ENCODE measurements at regions not wholly inside any gene's neighbourhood (a gene's known extent, or its start where the extent isn't known, plus 50 kb on each side); places are given as distances from the start of the nearest gene placed in this dataset.

DNA sequence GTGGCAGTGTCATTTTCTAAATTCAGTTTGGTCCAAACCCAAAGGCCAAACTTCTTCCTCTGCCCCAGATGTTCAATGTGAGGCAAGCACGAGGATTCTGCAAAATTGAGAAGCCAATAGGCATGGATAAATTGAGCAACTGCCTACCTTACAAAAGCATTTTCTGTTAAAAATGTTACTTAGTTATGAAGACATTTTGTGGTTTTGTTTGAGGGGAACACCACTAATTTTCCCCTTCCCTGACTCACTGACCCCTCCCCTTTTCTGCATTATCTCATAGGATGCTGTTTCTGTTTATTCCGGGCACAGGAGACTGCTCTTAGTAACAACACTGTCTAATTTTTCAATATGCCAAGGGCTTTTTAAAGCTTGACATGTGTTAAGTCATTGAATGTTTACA, 462.8 kb downstream of the INSC start:
- ChIA-PET POLR2A (no interaction called here), CTCF (no interaction called here)
- in situ Hi-C loops (cut with HindIII; ENCODE audit: low pct_unique_long_range_greater_than_20kb, low sequenced_read_pairs), result no loop called here

DNA sequence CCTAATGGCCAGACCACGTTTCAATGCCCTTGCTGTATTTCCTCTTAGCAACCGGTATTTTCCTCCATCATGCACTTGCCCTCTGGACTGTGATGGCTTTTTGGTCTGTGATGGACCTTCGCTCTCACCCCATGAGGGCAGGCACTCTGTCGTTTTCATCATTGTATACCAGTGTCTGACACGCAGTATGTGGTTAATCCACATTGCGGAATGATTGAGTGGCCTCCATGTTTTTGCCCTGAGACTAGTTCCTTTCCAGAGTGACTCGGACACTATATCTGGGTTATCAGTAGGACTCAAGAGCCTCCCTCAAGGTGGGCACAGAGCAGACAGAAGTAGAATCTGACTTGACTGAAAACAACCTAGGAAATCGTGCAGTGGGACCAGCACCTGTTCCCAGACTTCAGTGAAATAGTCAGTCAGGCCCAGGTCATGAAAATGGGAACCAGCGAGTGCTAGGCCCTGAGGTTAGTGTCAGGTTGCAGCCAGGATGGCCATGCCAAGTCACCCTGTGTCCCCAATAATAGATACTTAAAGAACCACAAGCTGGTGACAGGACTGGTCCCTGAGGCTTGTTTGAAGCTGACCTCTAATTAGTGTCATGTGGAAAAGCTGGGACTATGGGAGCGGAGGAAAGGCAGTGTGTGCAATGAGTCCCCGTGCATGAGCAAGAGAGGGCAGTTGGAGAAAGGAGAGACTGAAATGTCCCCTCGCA, 464.7 kb downstream of the INSC start:
- Histone ChIP-seq H3K9me3 (ENCODE audit: control insufficient read depth, insufficient read depth, low read depth, low read length) (no peaks in the 10 kb centered on the region), H3K27me3 (ENCODE audit: control insufficient read depth, insufficient read depth, low read length) (no peaks in the 10 kb centered on the region; the same call in 1 of the 2 replicates), H3K36me3 (ENCODE audit: control insufficient read depth, insufficient read depth, low read length) (no peaks in the 10 kb centered on the region), H3K4me1 (ENCODE audit: control insufficient read depth, insufficient read depth, low read length) (no peaks in the 10 kb centered on the region), H3K4me3 (ENCODE audit: low read depth in 2 of 2, low read length in 2 of 2) (no peak overlapping the region), H3K27ac (ENCODE audit: low read length) (no peak overlapping the region)
- DNase-seq (ENCODE audit: low read depth, low spot score) (no peak), ATAC-seq (no peak)
- CTCF ChIA-PET, result no interaction called here
- TF ChIP-seq TCF7L2 (IDR thresholded peaks at IDR 0.05; ENCODE audit: low read depth, low read length) (no peak), REST (IDR thresholded peaks at IDR 0.05; ENCODE audit: insufficient read depth in 1 of 2, low read depth in 2 of 2, low read length in 1 of 2) (no peak), SIN3A (IDR thresholded peaks at IDR 0.05; ENCODE audit: borderline replicate concordance, insufficient read depth, low read depth, low read length) (no peak), POLR2AphosphoS5 (IDR thresholded peaks at IDR 0.05; ENCODE audit: low read depth, low read length) (no peak)
- TF ChIP-seq, protein P1, sequence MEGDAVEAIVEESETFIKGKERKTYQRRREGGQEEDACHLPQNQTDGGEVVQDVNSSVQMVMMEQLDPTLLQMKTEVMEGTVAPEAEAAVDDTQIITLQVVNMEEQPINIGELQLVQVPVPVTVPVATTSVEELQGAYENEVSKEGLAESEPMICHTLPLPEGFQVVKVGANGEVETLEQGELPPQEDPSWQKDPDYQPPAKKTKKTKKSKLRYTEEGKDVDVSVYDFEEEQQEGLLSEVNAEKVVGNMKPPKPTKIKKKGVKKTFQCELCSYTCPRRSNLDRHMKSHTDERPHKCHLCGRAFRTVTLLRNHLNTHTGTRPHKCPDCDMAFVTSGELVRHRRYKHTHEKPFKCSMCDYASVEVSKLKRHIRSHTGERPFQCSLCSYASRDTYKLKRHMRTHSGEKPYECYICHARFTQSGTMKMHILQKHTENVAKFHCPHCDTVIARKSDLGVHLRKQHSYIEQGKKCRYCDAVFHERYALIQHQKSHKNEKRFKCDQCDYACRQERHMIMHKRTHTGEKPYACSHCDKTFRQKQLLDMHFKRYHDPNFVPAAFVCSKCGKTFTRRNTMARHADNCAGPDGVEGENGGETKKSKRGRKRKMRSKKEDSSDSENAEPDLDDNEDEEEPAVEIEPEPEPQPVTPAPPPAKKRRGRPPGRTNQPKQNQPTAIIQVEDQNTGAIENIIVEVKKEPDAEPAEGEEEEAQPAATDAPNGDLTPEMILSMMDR (IDR thresholded peaks at IDR 0.05), result no peak
- intact Hi-C loops (cut with micrococcal nuclease; ENCODE audit: unreplicated experiment), result no loop called here
- in situ Hi-C loops (cut with HindIII; ENCODE audit: low pct_unique_long_range_greater_than_20kb, low sequenced_read_pairs), result no loop called here
- POLR2A ChIA-PET, result no interaction called here
- no TSS peak for BruUV-seq (replicated peaks)

More for the DNA sequence above, 462.8 kb downstream of the INSC start:
- Histone ChIP-seq H3K9me3 (ENCODE audit: control insufficient read depth, insufficient read depth, low read depth, low read length) (no peaks in the 10 kb centered on the region), H3K27ac (ENCODE audit: low read length) (no peak overlapping the region), H3K27me3 (ENCODE audit: control insufficient read depth, insufficient read depth, low read length) (no peaks in the 10 kb centered on the region; the same call in 1 of the 2 replicates), H3K36me3 (ENCODE audit: control insufficient read depth, insufficient read depth, low read length) (no peaks in the 10 kb centered on the region), H3K4me3 (ENCODE audit: low read depth in 2 of 2, low read length in 2 of 2) (no peak overlapping the region), H3K4me1 (ENCODE audit: control insufficient read depth, insufficient read depth, low read length) (no peaks in the 10 kb centered on the region)
- TF ChIP-seq POLR2AphosphoS5 (IDR thresholded peaks at IDR 0.05; ENCODE audit: low read depth, low read length) (no peak), REST (IDR thresholded peaks at IDR 0.05; ENCODE audit: insufficient read depth in 1 of 2, low read depth in 2 of 2, low read length in 1 of 2) (no peak), TCF7L2 (IDR thresholded peaks at IDR 0.05; ENCODE audit: low read depth, low read length) (no peak), SIN3A (IDR thresholded peaks at IDR 0.05; ENCODE audit: borderline replicate concordance, insufficient read depth, low read depth, low read length) (no peak)
- TF ChIP-seq, protein P1 (IDR thresholded peaks at IDR 0.05), result no peak
- no peak for DNase-seq (ENCODE audit: low read depth, low spot score)
- BruUV-seq (replicated peaks), result no TSS peak
- intact Hi-C loops (cut with micrococcal nuclease; ENCODE audit: unreplicated experiment), result no loop called here
- ATAC-seq, result no peak

Measured in Panc1 (cell line).